Endothelial cell of umbilical vein (primary cell): ENCODE measurements at regions not wholly inside any gene's neighbourhood (a gene's known extent, or its start where the extent isn't known, plus 50 kb on each side); places are given as distances from the start of the nearest gene placed in this dataset.

Source experiments
- BruUV-seq: library from RNA; stranded (reverse); fragments of 400-500 nt; replicated peaks from 2 replicates; lab custom pipeline; 2021; lab: Mats Ljungman, UMichigan
- CTCF ChIA-PET: fragments of 300-600, 350-600 bp; sonication (Branson Sonifier 250); formaldehyde crosslinking; loops from one replicate; lab custom pipeline; 2021; ENCODE audit warnings: antibody characterized with exemption, inconsistent platforms; lab: Charles Lee
- POLR2A ChIA-PET: fragments of 300-600, 350-600 bp; sonication (Branson Sonifier 250); formaldehyde crosslinking; loops from one replicate; lab custom pipeline; 2021; ENCODE audit warnings: antibody characterized with exemption, inconsistent platforms; lab: Charles Lee
- DNase-seq: peaks from one replicate; pipeline ENCODE4 v3.0.0-alpha.2; 2011; ENCODE audit warnings: low read depth, low spot score
- FAIRE-seq: peaks from 2 replicates; lab custom pipeline; 2011; peaks lifted over from hg19 to GRCh38; lab: Jason Lieb, UNC
- H2AFZ ChIP-seq: 2 replicates; pipeline ENCODE4 v1.6.0; 2012; ENCODE audit warnings: low read depth, low read length, control low read depth, inconsistent platforms
- H3K27ac ChIP-seq: 2 replicates; pipeline ENCODE4 v1.5.1; 2011; ENCODE audit warnings: low read depth, mild to moderate bottlenecking, control low read depth, low read length, moderate library complexity; ENCODE audit not compliant: insufficient read depth
- H3K27me3 ChIP-seq, 2 experiments: 2 replicates each; pipeline versions ENCODE4 v1.6.0 to v1.6.1; 2011; ENCODE audit warnings: low read length in 2 of 2, mixed read lengths in 1 of 2; ENCODE audit not compliant: control insufficient read depth in 2 of 2, insufficient read depth in 2 of 2
- H3K36me3 ChIP-seq, 2 experiments: 2 replicates in 1 of 2; 3 replicates in 1 of 2; pipeline ENCODE4 v1.5.1; 2011; ENCODE audit warnings: low read length in 2 of 2, mild to moderate bottlenecking in 1 of 2, moderate library complexity in 1 of 2; ENCODE audit not compliant: control insufficient read depth in 2 of 2, insufficient read depth in 2 of 2; ENCODE audit errors: extremely low read depth in 1 of 2
- H3K4me1 ChIP-seq: 3 replicates; pipeline ENCODE4 v1.5.1; 2011; ENCODE audit warnings: mild to moderate bottlenecking, low read length; ENCODE audit not compliant: control insufficient read depth, insufficient read depth; ENCODE audit errors: extremely low read depth
- H3K4me2 ChIP-seq: 2 replicates; pipeline ENCODE4 v1.6.1; 2011; ENCODE audit warnings: low read length, control low read depth, mixed read lengths; ENCODE audit not compliant: insufficient read depth
- H3K4me3 ChIP-seq, 3 experiments: fragments of 200-600 bp in 1 of 3; sonication (generic), shearing (Covaris generic) in 1 of 3; replicated peaks in 1 of 3; 2 replicates each; pipeline ENCODE4 v1.5.1; 2011 to 2016; ENCODE audit warnings: control low read depth in 3 of 3, low read length in 3 of 3, mild to moderate bottlenecking in 2 of 3, inconsistent platforms in 1 of 3, low read depth in 1 of 3, moderate library complexity in 1 of 3; ENCODE audit not compliant: insufficient read depth in 1 of 3
- H3K79me2 ChIP-seq: 2 replicates; pipeline ENCODE4 v1.6.0; 2012; ENCODE audit warnings: low read length, inconsistent platforms; ENCODE audit not compliant: control insufficient read depth, insufficient read depth
- H3K9ac ChIP-seq: replicated peaks from 2 replicates; pipeline ENCODE3; 2011; ENCODE audit warnings: low read length, control low read depth; ENCODE audit not compliant: insufficient read depth; ENCODE audit errors: extremely low read depth
- H3K9me1 ChIP-seq: replicated peaks from 3 replicates; pipeline ENCODE4 v1.6.0; 2011; ENCODE audit warnings: mild to moderate bottlenecking, low read length; ENCODE audit not compliant: control insufficient read depth, insufficient read depth; ENCODE audit errors: extremely low read depth
- H3K9me3 ChIP-seq: replicated peaks from 2 replicates; pipeline ENCODE4 v1.5.1; 2012; ENCODE audit warnings: low read length, inconsistent platforms; ENCODE audit not compliant: control insufficient read depth, insufficient read depth
- H4K20me1 ChIP-seq: replicated peaks from 2 replicates; pipeline ENCODE3; 2011; ENCODE audit warnings: mild to moderate bottlenecking, low read length; ENCODE audit not compliant: control insufficient read depth, insufficient read depth; ENCODE audit errors: extremely low read depth
- EZH2 ChIP-seq: IDR thresholded peaks from 2 replicates; pipeline ENCODE4 v1.6.1; 2012; ENCODE audit warnings: borderline replicate concordance, low read depth, mild to moderate bottlenecking, moderate library complexity, low read length, inconsistent platforms; ENCODE audit not compliant: severe bottlenecking
- FOS ChIP-seq: IDR thresholded peaks from 2 replicates; pipeline ENCODE4 v1.6.1; 2011; ENCODE audit warnings: mild to moderate bottlenecking, low read length, moderate library complexity, borderline replicate concordance; ENCODE audit not compliant: insufficient read depth
- GATA2 ChIP-seq: IDR thresholded peaks from 2 replicates; pipeline ENCODE4 v1.7.0; 2011; ENCODE audit warnings: low read depth, mild to moderate bottlenecking, moderate library complexity, mixed read lengths, low read length; ENCODE audit not compliant: insufficient read length, insufficient read depth
- JUN ChIP-seq: IDR thresholded peaks from 2 replicates; pipeline ENCODE4 v1.6.1; 2011; ENCODE audit warnings: borderline replicate concordance, low read depth; ENCODE audit not compliant: insufficient read length, insufficient read depth
- MAX ChIP-seq: IDR thresholded peaks from 2 replicates; pipeline ENCODE4 v1.6.1; 2011; ENCODE audit not compliant: insufficient read depth, insufficient read length
- MYC ChIP-seq: IDR thresholded peaks from one replicate; pipeline ENCODE4 v1.6.1; 2011; ENCODE audit warnings: mild to moderate bottlenecking, low read depth, low read length
- dilution Hi-C: fragments of 300-500 bp; cut with MboI; formaldehyde crosslinking; loops from one replicate; pipeline ENCODE4 v1.15.0; 2019; ENCODE audit warnings: low sequenced_read_pairs; ENCODE audit not compliant: extremely low pct_ligation_motif_present
- intact Hi-C: fragments of 100-400 bp; cut with micrococcal nuclease; formaldehyde crosslinking; loops from one replicate; pipeline ENCODE4 v1.10.0; 2022

- FAIRE-seq (no peak), DNase-seq (no peak)
- Histone ChIP-seq H3K9me1 (no peaks in the 10 kb centered on the region), H3K36me3 (no peaks in the 10 kb centered on the region), H3K9ac (no peak overlapping the region), H3K4me2 (no peak overlapping the region), H3K4me3 (no peak overlapping the region), H2AFZ (no peak overlapping the region), H3K79me2 (no peaks in the 10 kb centered on the region), H3K4me1 (no peaks in the 10 kb centered on the region), H3K9me3 (no peaks in the 10 kb centered on the region), H3K27me3 (no peaks in the 10 kb centered on the region), H4K20me1 (no peaks in the 10 kb centered on the region), H3K27ac (no peak overlapping the region)
- dilution Hi-C loops (no loop called here), intact Hi-C loops (no loop called here)
- CTCF ChIA-PET, result no interaction called here
- POLR2A ChIA-PET, result no interaction called here
- no TSS peak for BruUV-seq
- TF ChIP-seq MYC, result no peak
- no peak for TF ChIP-seq GATA2
- TF ChIP-seq MAX, result no peak
- TF ChIP-seq EZH2, result no peak
- no peak for TF ChIP-seq FOS
- TF ChIP-seq JUN, result no peak
Observed at GRCh38 chr13:88189728-88190127, 518.6 kb downstream of the SLITRK5 start.

GRCh38 chr13:88196106-88196505 is 524.9 kb downstream of the SLITRK5 start:
- FAIRE-seq (no peak), DNase-seq (no peak)
- H2AFZ ChIP-seq, result no peak overlapping the region
- H3K4me1 ChIP-seq, result no peaks in the 10 kb centered on the region
- BruUV-seq, result no TSS peak
- POLR2A ChIA-PET, result no interaction called here
- H3K79me2 ChIP-seq, result no peaks in the 10 kb centered on the region
- H3K9me1 ChIP-seq, result no peaks in the 10 kb centered on the region
- dilution Hi-C loops, result no loop called here
- H3K36me3 ChIP-seq, result no peaks in the 10 kb centered on the region
- no peak overlapping the region for H3K9ac ChIP-seq
- H3K4me3 ChIP-seq, result no peak overlapping the region
- no peak overlapping the region for H3K4me2 ChIP-seq
- no peak for TF ChIP-seq FOS
- no peak for TF ChIP-seq MAX
- no peaks in the 10 kb centered on the region for H3K9me3 ChIP-seq
- no peak overlapping the region for H3K27ac ChIP-seq
- intact Hi-C loops, result no loop called here
- no peaks in the 10 kb centered on the region for H4K20me1 ChIP-seq
- no peaks in the 10 kb centered on the region for H3K27me3 ChIP-seq
- CTCF ChIA-PET, result no interaction called here
